Omental fat pad (tissue), 3 donors: ENCODE measurements at regions not wholly inside any gene's neighbourhood (a gene's known extent, or its start where the extent isn't known, plus 50 kb on each side); places are given as distances from the start of the nearest gene placed in this dataset.
A peak's percentile ranks its signal among the peaks of the same experiment; 100 is the strongest.

Experiments
- ATAC-seq: fragments of 150-250 bp; one replicate; pipeline ENCODE4 v1.9.1; 2016; ENCODE audit warnings: mild to moderate bottlenecking, moderate library complexity; ENCODE audit not compliant: low FRiP score
- DNase-seq: peaks from one replicate; pipeline ENCODE4 v3.0.0-alpha.2; 2019; ENCODE audit warnings: low spot score
- TF ChIP-seq, protein P1 (sequence below), 3 donors: fragments of 450-650 bp; IDR thresholded peaks; one replicate each; pipeline ENCODE4 v1.5.1; 2016 to 2017; ENCODE audit warnings: antibody characterized with exemption in 3 of 3, mild to moderate bottlenecking in 3 of 3, moderate library complexity in 2 of 3

DNA sequence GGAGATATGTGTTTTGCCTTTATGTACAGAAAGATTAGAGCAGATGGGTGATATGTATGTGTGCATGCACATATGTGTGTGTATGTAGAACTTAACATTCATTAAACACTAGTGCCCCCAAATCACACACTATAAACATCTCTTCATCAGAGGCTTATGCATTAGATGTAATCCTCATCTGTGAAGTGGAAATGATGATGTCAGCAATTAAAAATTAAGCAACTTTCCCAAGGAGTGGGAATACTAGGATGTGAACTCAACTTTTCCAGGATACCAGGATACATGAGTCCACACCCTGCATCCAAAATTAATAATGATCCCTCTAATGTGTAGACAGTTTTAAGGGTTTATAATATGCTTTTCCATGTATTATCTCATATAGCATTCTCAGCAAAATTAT lies 127.7 kb upstream of the ADAMTS18 start:
- DNase-seq, result no peak
- no peak for ATAC-seq
- TF ChIP-seq, protein P1, sequence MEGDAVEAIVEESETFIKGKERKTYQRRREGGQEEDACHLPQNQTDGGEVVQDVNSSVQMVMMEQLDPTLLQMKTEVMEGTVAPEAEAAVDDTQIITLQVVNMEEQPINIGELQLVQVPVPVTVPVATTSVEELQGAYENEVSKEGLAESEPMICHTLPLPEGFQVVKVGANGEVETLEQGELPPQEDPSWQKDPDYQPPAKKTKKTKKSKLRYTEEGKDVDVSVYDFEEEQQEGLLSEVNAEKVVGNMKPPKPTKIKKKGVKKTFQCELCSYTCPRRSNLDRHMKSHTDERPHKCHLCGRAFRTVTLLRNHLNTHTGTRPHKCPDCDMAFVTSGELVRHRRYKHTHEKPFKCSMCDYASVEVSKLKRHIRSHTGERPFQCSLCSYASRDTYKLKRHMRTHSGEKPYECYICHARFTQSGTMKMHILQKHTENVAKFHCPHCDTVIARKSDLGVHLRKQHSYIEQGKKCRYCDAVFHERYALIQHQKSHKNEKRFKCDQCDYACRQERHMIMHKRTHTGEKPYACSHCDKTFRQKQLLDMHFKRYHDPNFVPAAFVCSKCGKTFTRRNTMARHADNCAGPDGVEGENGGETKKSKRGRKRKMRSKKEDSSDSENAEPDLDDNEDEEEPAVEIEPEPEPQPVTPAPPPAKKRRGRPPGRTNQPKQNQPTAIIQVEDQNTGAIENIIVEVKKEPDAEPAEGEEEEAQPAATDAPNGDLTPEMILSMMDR (IDR thresholded peaks at IDR 0.05), result no peak

DNA sequence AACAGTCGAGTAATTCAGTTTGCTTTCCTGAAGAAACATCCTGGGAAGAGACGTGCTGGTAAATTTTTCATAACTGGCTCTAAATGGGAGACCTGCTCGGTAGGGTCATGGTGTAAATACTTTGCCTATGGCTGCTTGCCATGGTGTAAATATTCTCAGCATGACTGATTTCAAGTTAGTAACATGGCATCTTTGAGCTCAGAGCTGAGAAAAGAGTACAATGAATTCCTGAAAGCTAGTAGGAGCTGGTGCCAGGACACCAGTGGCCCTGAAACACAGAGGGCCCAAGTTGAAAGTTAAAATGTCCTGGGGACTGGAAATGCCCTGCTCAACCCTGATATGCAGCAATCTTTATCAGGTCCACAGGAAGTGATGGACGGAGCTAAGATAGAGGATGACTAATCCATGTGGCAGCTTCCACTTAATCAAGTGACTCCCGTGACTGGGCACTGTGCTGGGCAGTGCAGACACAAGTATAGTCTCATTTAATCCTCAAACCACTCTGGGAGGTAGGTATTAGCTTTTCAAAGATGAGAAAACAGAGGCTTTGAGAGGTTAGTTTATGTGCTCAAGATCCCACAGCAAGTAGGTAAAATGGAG lies 130.1 kb upstream of the ADAMTS18 start:
- DNase-seq, result no peak
- TF ChIP-seq, protein P1 (IDR thresholded peaks at IDR 0.05), result no peak
- ATAC-seq, result no peak

DNA sequence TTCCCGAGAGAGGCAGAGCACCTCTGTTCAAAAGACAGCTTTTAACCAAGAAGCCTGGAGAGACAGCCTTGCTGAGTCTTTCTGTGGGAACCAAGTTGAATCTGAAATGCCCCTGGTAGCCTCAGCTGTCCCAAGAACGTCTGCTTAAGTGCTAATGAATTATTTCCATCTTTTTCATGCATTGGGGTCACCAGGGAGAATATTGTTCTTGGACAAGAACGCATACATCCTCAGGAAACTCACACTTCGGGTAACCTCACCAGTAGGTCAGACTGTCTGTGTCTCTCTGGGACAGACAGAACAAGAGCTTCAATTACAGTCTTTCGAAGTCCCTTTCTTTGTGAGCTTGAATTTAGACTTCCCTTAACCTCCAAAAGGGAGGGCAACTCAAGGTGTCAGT lies 134.6 kb upstream of the ADAMTS18 start:
- TF ChIP-seq, protein P1 (IDR thresholded peaks at IDR 0.05), result no peak
- ATAC-seq, result no peak
- no peak for DNase-seq

DNA sequence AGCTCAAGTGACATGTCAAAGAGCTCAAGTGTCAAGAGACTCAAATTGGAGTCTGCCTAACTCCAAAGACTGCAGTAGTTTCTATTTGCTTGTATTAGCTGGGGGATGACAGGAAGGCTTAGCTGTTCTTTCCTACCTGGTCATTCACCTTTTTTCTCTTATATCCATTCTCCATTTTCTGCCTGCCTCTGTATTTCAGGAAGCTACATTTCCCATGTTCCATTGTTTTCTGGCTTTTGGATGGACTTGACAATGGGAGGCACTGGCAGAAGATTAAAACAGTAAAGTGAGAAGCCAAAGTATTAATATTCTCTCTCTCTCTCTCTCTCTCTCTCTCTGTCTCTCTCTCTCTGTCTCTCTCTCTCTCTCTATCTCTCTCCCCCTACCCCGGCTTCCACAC lies 135.7 kb upstream of the ADAMTS18 start:
- no peak for ATAC-seq

DNA sequence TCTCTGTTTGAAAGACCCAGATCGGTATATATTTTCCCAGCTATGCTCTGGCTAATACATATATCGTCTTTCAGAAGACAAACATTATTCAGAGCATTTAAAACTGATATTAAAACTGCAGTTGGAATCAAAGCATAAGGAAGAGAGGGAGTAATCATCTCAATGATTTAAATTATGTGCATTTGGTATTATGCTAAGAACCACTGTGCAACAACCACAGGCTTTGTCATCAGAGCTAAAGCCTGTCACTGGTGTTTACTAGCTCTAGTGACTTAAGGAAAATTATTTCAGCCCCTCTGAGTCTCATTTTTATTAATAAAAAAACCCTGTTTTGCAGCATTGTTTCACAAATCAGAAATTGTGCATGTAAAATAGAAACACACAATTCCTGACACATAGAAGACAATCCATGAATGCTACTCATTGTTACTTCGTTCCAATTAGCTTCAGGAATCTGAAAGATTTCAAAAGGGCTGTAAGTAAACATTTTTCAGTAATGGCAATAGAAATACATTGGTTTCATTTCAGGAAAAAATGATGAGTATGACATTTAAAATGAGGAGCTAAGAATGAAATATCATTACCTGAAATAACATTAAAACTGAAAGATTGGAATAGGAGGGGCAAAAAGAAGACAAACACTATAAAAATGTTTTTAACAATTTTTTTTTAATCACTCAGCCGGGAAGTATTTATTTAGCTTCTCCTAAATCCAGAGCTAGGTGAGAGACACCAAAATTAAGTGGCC lies 136.5 kb upstream of the ADAMTS18 start:
- TF ChIP-seq, protein P1 (IDR thresholded peaks at IDR 0.05), result no peak
- DNase-seq (no peak), ATAC-seq (no peak)

More for the DNA sequence above, 135.7 kb upstream of the ADAMTS18 start:
- TF ChIP-seq, protein P1 (IDR thresholded peaks at IDR 0.05), result no peak
- DNase-seq, result no peak

DNA sequence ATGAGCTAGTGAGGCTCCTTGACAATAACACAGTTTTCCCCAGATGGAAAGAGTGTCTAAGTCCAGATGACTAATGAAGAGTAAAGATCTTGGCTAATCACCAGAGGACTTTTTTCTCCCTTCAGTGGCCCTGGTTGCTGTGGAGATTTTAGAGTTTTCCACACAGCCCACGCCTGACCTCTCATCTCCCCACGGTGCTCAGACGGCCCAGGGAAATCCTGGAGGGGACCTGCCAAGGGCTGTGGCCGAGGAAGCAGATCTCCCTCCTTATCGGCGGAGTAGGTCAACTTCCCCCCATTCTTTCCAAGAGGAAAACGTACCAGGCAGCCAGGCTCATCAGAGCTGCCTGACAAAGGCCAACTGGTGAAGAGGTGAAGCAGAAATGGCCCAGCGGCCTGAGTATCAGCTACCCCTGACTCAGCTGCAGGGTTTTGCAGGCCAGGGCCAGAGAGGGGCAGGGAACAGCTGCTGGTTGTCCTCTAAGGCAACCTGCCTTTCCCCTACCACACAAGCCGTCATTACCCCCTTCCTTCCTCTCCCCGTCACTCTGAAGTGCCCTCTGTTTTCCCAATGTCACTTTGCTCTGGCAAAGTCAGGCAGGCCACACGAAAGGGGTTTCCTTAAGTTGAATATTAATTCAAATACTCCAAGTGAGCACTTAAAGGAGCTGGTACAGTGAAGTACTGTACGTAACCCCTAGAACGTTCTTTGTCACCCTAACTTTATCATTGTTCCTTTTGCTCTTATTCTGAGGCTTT lies 140.2 kb upstream of the ADAMTS18 start:
- ATAC-seq (peak; percentile 86), DNase-seq (no peak)
- TF ChIP-seq, protein P1 (IDR thresholded peaks at IDR 0.05), result no peak
